ENCODE measurements at regions not wholly inside any gene's neighbourhood (a gene's known extent, or its start where the extent isn't known, plus 50 kb on each side); places are given as distances from the start of the nearest gene placed in this dataset.

- TF ChIP-seq, protein P1, sequence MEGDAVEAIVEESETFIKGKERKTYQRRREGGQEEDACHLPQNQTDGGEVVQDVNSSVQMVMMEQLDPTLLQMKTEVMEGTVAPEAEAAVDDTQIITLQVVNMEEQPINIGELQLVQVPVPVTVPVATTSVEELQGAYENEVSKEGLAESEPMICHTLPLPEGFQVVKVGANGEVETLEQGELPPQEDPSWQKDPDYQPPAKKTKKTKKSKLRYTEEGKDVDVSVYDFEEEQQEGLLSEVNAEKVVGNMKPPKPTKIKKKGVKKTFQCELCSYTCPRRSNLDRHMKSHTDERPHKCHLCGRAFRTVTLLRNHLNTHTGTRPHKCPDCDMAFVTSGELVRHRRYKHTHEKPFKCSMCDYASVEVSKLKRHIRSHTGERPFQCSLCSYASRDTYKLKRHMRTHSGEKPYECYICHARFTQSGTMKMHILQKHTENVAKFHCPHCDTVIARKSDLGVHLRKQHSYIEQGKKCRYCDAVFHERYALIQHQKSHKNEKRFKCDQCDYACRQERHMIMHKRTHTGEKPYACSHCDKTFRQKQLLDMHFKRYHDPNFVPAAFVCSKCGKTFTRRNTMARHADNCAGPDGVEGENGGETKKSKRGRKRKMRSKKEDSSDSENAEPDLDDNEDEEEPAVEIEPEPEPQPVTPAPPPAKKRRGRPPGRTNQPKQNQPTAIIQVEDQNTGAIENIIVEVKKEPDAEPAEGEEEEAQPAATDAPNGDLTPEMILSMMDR (conservative IDR thresholded peaks at IDR 0.05), result no peak
- TF ChIP-seq ZFX (IDR thresholded peaks at IDR 0.05), result no peak
Observed at GRCh38 chr1:229191066-229191674, 79.7 kb upstream of the RAB4A start.

Data from C4-2B (cell line).